ENCODE measurements at regions not wholly inside any gene's neighbourhood (a gene's known extent, or its start where the extent isn't known, plus 50 kb on each side); places are given as distances from the start of the nearest gene placed in this dataset.
A peak's percentile ranks its signal among the peaks of the same experiment; 100 is the strongest.
"Not testable (repeated sequence)": the region's sequence is repeated elsewhere in the genome, so short reads cannot be mapped to it uniquely, and the experiment has no call there.

DNA sequence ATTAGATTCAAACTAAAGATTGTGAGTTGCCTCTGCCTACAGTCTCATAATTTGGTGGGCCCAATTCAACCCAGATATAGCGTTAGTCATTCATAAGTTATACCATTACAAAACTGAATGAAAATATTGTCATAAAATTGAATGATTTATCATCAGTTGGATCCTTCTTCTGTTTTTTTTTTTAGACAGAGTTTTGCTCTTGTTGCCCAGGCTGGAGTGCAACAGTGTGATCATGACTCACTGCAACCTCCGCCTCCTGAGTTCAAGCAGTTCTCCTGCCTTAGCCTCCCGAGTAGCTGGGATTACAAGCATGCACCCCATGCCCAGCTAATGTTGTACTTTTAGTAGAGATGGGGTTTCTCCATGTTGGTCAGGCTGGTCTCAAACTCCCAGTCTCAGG, 157.2 kb upstream of the PTBP2 start:
- DNase-seq, H3K4me3 Mint-ChIP-seq, H3K4me1 Mint-ChIP-seq, ATAC-seq, H3K9me3 Mint-ChIP-seq, H3K27ac Mint-ChIP-seq: not testable (repeated sequence)
- H3K27me3 Mint-ChIP-seq = peaks cover 10% of the 10 kb centered on the region

DNA sequence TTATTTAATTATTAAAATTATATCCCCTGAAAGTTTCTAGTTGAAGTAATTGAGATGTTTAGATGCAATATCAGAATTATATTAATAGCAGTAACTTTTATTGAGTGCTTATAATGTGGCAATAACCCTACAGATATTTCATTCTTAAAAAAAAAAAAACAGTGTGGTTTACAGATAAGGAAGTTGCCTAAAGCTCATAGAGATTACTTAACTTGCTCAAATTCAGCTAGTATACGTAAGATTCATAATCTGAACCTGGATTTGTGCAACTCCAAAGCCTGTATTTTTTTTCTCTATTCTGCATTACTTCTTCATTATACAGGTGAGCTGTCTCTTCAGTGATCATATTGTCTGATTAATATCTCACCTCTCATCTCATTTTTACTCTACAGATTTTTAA, 156.0 kb upstream of the PTBP2 start:
- no peaks in the 10 kb centered on the region for H3K9me3 Mint-ChIP-seq
- ATAC-seq = no peak

DNA sequence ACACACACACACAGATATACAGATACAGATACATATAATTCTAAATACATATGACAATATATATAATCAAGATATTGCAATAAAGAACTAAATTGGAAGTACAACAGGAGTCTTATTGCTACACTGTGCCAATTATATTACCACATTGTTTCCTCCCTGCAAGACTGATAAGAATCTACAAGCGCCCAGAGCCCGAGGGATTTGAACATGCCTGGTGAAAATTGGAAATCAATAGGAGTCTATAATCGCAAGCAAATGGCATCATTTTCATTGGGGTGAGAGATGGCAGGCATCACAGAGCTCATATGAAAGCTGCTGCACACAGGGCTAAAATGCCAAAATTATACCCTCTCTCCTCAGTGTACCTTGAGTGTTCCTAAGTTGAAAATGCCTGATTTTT, 152.9 kb upstream of the PTBP2 start:
- no peaks in the 10 kb centered on the region for H3K9me3 Mint-ChIP-seq
- peaks cover 5% of the 10 kb centered on the region for H3K27me3 Mint-ChIP-seq
- no peaks in the 10 kb centered on the region for H3K4me1 Mint-ChIP-seq
- no peak for DNase-seq
- no peak overlapping the region for H3K4me3 Mint-ChIP-seq
- ATAC-seq = no peak
- H3K27ac Mint-ChIP-seq = no peak overlapping the region

More for the DNA sequence above, 156.0 kb upstream of the PTBP2 start:
- no peak for DNase-seq
- H3K27ac Mint-ChIP-seq = no peak overlapping the region
- H3K27me3 Mint-ChIP-seq = peaks cover 10% of the 10 kb centered on the region
- no peaks in the 10 kb centered on the region for H3K4me1 Mint-ChIP-seq
- no peak overlapping the region for H3K4me3 Mint-ChIP-seq

DNA sequence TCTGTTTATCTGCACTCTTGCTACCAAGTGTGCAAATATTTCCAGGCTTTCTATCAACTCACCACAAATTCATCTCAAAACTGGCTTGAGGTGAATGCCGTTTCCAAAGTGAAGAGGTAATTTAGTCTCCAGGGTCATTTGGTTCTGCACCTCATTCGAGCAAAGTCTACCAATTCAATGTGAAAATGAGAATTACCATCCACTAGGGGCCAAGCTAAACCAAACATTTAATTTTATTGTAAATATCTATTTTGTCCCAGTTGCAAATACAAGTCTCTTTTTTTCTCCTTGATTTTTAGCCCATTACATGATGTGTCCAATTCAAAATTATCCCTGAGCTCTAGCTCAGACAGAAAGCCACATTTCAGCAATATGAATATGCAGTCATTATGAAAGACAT, 152.3 kb upstream of the PTBP2 start:
- no peak overlapping the region for H3K4me3 Mint-ChIP-seq
- no peaks in the 10 kb centered on the region for H3K9me3 Mint-ChIP-seq
- no peak for ATAC-seq
- no peak for DNase-seq
- no peak overlapping the region for H3K27ac Mint-ChIP-seq
- H3K27me3 Mint-ChIP-seq = peaks cover 7% of the 10 kb centered on the region
- no peaks in the 10 kb centered on the region for H3K4me1 Mint-ChIP-seq

DNA sequence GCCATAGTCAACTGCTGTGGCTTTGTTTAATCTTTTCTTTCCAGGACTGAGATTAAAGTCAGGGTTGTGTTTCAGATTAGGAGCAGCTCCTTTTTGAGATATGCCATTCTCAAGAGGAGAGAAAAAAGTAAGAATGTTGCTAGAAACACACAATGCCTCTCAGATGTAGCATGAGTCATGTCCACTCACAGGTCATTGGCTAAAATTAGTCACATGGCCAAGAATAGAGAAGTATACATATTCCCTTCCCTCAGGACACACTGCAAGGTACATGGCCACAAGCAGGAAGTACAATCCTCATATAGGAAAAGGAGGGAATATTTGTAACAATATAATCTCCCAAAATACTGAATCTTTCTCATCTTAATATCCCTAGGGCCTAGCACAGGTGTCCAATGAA, 141.9 kb upstream of the PTBP2 start:
- H3K27me3 Mint-ChIP-seq = peaks cover 20% of the 10 kb centered on the region
- H3K27ac Mint-ChIP-seq = no peak overlapping the region
- no peaks in the 10 kb centered on the region for H3K4me1 Mint-ChIP-seq
- DNase-seq (no peak), ATAC-seq (no peak)
- H3K4me3 Mint-ChIP-seq = no peak overlapping the region
- no peaks in the 10 kb centered on the region for H3K9me3 Mint-ChIP-seq

DNA sequence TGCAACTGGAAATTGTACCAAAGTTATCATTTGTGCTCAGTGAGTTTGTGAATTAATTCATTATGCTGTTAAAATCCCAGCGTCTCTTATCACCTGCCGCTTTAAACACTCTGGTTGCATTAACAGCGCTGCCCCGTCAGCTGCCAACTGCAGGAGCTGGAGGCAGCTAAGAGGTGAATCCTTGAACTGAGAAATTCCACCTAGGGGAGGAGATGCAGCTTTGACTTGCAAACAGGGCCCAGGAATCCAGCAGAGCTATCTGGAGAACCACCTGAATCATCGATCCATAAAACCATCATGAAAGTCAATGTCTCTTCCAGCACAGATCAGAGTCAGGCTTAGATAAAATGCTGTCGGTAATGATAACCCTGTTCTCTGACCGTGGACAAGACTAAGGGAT, 140.7 kb upstream of the PTBP2 start:
- Mint-ChIP-seq H3K27me3 (peaks cover 12% of the 10 kb centered on the region), H3K4me1 (no peaks in the 10 kb centered on the region), H3K27ac (no peak overlapping the region), H3K9me3 (no peaks in the 10 kb centered on the region), H3K4me3 (no peak overlapping the region)
- DNase-seq (no peak), ATAC-seq (no peak)

DNA sequence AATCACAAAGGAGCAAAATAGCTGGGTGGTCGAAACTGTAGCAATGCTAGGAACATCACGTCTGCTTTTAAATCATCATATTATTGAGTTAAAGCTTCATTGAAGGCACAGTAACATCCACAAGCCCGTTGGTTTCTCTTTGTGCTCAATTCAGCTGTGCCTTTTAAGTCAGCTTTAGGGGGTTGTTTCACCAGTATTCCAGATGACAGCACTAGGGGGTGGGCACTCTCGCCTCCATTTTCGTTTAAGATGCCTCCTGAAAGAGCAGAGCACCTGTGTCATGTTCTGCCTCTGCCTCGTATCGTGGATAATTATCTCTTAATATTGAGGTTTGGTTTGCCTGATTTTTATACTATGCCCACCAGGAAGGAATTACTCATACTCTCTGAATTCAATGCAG, 139.8 kb upstream of the PTBP2 start:
- H3K27ac Mint-ChIP-seq = no peak overlapping the region
- H3K4me1 Mint-ChIP-seq = no peaks in the 10 kb centered on the region
- ATAC-seq (no peak), DNase-seq (no peak)
- H3K9me3 Mint-ChIP-seq = no peaks in the 10 kb centered on the region
- peaks cover 6% of the 10 kb centered on the region for H3K27me3 Mint-ChIP-seq
- no peak overlapping the region for H3K4me3 Mint-ChIP-seq

DNA sequence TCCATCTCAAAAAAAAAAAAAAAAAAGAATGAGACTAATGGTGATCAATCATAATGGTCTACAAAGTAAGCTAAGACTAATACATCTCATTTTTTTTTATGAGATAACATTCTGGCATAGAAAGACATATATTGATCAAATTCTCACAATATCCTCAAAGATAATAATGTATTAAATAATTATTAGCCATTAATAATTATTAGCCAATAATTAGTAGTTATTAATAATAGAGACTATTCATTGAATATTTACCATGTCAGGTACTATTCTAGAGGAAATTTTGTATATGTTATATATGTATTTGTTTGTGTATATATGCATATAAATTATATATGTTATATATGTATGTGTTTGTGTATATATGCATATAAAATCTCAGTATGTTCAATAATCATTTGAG, 137.7 kb upstream of the PTBP2 start:
- peaks cover 6% of the 10 kb centered on the region for H3K27me3 Mint-ChIP-seq
- H3K9me3 Mint-ChIP-seq = no peaks in the 10 kb centered on the region
- no peak for ATAC-seq
- no peak for DNase-seq
- H3K4me3 Mint-ChIP-seq = no peak overlapping the region
- H3K4me1 Mint-ChIP-seq = no peaks in the 10 kb centered on the region
- no peak overlapping the region for H3K27ac Mint-ChIP-seq

DNA sequence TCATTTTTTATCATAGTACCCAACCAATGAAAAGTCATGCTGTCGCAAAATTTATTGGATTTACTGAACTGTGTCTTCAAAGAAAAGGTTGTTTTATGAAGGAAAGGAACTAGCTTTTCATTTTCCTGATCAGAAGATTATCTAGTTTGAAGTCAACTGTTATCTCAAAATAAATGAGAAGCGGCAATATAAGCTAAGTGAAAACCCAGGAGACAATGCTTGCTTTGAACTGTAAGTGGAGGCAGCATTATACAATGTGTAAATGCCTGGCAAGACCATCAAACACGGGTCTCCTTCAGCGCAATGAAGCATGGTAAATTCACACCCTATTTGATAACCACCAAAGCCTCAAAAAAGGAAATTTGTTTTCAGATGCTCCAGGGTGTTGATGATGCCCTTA, 134.4 kb upstream of the PTBP2 start:
- Mint-ChIP-seq H3K4me1 (no peaks in the 10 kb centered on the region), H3K27me3 (peaks cover 6% of the 10 kb centered on the region), H3K9me3 (no peaks in the 10 kb centered on the region), H3K27ac (no peak overlapping the region), H3K4me3 (no peak overlapping the region)
- ATAC-seq = no peak
- no peak for DNase-seq

DNA sequence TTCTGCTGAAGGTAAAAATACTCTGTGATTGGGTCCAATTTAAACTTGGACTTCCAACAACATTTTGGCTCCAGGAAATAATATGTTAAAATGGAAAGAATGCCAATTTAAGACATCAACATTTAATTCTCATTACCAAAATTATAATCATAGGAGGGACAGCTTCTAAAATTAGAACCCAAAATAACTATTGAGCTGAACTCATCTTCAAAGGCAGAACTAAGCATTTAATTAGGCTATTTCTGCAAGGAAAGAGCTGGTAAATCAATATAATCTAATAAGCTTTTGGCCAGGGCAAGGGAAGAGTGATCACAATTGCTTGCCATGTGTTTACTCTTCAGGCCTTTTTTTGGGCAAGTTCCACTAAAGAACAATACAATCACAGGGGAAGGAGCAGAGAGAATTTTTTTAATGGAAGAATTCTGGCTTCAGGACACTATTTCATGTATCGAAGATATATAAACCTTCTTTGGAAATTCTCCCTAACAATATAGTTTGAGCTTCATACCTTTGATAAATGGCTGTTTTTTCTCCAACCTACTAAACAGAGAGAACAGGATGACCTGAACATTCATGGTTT, 133.1 kb upstream of the PTBP2 start:
- no peak for ATAC-seq
- Mint-ChIP-seq H3K9me3 (peaks cover 4 to 7% of the 10 kb centered on the region in 2 donors), H3K4me3 (no peak overlapping the region), H3K4me1 (no peaks in the 10 kb centered on the region), H3K27me3 (no peaks in the 10 kb centered on the region), H3K27ac (no peak overlapping the region)
- no peak for DNase-seq

DNA sequence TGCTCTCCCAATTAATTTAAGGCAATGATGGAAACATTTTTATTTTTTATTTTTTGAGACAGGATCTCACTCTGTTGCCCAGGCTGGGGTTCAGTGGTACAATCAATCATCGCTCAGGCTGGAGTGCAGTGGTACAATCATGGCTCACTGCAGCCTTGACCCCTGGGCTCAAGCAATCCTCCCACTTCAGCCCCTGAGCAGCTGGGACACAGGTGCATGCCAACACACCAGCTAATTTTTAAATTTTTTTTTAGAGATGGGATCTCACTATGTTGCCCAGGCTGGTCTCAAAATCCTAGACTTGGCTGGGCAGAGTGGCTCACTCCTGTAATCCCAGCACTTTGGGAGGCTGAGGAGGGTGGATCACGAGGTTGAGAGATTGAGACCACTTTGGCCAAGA, 126.1 kb upstream of the PTBP2 start:
- not testable (repeated sequence) for H3K27me3 Mint-ChIP-seq, H3K27ac Mint-ChIP-seq, DNase-seq, H3K4me3 Mint-ChIP-seq, H3K4me1 Mint-ChIP-seq, H3K9me3 Mint-ChIP-seq, ATAC-seq

DNA sequence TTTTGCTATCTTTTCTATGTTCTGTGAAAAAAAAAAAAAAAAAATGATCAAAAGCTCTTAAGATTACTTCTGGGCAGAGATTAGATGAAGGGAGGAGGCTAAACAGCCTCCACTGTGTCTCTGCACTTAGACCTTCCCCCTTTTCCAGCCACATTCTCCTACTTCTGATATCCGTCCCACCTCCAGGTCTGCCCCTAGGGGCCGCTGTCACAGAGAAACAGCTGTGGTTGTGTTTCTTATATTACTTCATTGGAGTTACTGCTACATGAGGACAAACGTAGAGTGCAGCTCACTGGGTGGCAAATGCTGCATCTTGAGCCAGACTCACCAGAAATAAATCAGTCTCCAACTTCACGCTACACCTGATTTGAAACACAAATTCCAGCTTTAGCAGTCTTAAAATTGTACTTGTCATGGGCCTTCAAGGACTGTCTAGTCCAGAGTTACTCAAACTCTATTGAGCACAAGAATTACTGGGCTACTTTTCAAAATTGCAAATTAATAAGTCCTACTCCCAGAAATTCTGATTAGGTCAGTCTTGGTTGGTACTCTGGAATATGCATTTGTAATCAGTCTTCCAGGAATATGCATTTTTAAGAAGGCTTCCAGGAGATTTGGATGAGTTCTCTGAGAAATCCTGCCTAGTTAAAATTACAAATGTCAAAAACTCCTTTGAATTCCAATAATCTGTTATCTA, 125.2 kb upstream of the PTBP2 start:
- Mint-ChIP-seq H3K4me3 (no peak overlapping the region), H3K4me1 (no peaks in the 10 kb centered on the region), H3K27me3 (no peaks in the 10 kb centered on the region), H3K27ac (no peak overlapping the region), H3K9me3 (peaks cover 4 to 7% of the 10 kb centered on the region in 2 donors)
- DNase-seq (peak in 1 of 2 donors; percentile 18), ATAC-seq (peak; percentile 64)

DNA sequence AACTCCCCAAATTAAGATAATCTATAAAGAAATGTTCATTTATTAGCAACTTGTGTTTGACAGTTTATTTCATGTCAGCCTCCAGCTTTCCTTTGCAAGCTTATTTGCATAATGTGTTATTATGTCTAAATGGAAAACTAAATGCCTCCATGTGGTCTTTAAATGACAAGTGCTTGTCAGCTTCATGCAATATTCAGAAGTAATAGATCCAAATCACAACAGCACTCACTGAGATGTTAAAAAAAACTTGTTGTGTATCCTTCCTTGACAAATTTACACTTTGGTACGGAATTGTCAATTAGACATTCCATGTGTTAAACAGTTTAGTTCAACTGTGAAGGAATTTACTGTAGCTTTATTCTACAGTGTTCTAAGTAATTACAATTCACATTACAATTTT, 124.4 kb upstream of the PTBP2 start:
- H3K9me3 Mint-ChIP-seq = peaks cover 4 to 13% of the 10 kb centered on the region in 2 donors
- no peak for ATAC-seq
- H3K27ac Mint-ChIP-seq = no peak overlapping the region
- H3K27me3 Mint-ChIP-seq = no peaks in the 10 kb centered on the region
- H3K4me1 Mint-ChIP-seq = no peaks in the 10 kb centered on the region
- H3K4me3 Mint-ChIP-seq = no peak overlapping the region
- DNase-seq = no peak

DNA sequence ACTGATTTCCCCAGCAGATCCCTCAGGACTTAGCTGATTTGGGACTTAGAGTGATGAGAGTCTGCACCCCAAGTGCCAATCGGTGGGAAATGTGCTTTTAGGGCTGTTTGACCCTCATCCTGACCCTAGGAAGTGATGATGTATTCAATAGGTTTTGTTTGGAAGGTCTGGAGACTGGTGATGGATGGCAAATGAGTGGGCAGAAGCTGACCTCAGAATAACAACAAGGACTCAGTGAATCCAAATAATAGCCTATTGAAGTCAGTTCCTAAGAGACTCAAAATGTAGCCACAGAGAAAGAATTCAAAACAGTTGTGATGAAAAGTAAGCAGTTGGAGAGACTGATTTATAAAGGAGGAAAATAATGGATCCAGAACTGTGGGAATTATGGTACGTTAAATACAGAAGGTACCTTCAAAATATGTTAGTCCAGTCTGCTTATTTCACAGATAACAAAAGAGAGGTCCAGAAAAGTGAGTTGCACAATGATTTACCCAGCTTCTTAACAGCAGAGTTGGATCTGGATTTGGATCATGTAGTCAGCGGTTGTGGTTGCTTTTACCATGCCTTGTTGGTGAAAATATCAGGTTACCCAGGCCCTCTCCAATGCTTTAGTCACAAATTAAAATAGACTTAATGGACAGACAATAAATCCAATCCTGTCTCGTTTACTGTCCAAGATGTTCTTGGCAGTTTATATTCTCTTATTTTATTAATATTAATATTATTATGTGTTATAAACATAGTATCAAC, 123.0 kb upstream of the PTBP2 start:
- Mint-ChIP-seq H3K4me1 (no peaks in the 10 kb centered on the region), H3K27me3 (no peaks in the 10 kb centered on the region), H3K27ac (no peak overlapping the region), H3K9me3 (peaks cover 0 to 6% of the 10 kb centered on the region in 2 donors), H3K4me3 (no peak overlapping the region)
- DNase-seq (no peak), ATAC-seq (no peak)

DNA sequence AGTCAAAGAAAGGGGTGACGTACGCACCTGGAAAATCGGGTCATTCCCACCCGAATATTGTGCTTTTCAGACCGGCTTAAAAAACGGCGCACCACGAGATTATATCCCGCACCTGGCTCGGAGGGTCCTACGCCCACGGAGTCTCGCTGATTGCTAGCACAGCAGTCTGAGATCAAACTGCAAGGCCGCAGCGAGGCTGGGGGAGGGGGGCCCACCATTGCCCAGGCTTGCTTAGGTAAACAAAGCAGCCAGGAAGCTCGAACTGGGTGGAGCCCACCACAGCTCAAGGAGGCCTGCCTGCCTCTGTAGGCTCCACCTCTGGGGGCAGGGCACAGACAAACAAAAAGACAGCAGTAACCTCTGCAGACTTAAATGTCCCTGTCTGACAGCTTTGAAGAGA, 117.0 kb upstream of the PTBP2 start:
- not testable (repeated sequence) for H3K27ac Mint-ChIP-seq, H3K4me3 Mint-ChIP-seq, H3K27me3 Mint-ChIP-seq, ATAC-seq, DNase-seq, H3K4me1 Mint-ChIP-seq, H3K9me3 Mint-ChIP-seq

DNA sequence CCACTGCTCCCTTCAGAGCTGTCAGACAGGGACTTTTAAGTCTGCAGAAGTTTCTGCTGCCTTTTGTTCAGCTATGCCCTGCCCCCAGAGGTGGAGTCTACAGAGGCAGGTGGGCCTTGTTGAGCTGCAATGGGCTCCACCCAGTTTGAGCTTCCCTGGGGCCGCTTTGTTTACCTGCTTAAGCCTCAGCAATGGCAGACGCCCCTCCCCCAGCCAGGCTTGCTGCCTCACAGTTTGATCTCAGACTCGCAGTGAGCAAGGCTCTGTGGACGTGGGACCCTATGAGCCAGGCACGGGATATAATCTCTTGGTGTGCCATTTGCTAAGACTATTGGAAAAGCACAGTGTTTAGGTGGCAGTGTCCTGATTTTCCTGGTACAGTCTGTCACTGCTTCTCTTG, 104.2 kb upstream of the PTBP2 start:
- H3K27ac Mint-ChIP-seq, H3K4me1 Mint-ChIP-seq, DNase-seq, ATAC-seq, H3K4me3 Mint-ChIP-seq, H3K27me3 Mint-ChIP-seq: not testable (repeated sequence)
- H3K9me3 Mint-ChIP-seq = peaks cover 0 to 14% of the 10 kb centered on the region in 2 donors

All from stimulated activated naive CD8-positive, alpha-beta T cell treated with anti-CD3 and anti-CD28 coated beads, Interleukin-15, amount 100 ng/mL, for 72 hours (primary cell).